Pancreas (tissue), 10 donors: ENCODE measurements at regions not wholly inside any gene's neighbourhood (a gene's known extent, or its start where the extent isn't known, plus 50 kb on each side); places are given as distances from the start of the nearest gene placed in this dataset.

Experiments used
- ATAC-seq, 4 donors: fragments of 200-7000 bp; cut with Tn5 transposase; one replicate each; pipeline versions ENCODE4 v1.8.0 to v1.9.1; 2020; ENCODE audit warnings: mild to moderate bottlenecking in 4 of 4, moderate library complexity in 4 of 4
- DNase-seq, 6 donors: peaks; one replicate each; pipeline ENCODE4 v3.0.0-alpha.2; 2020
- FAIRE-seq: peaks from 2 replicates; lab custom pipeline; 2012; peaks lifted over from hg19 to GRCh38; lab: Jason Lieb, UNC
- H3K27ac ChIP-seq, 4 donors: fragments of 200-600 bp; sonication (generic); 1 replicate in 3 of 4; 2 replicates in 1 of 4; pipeline versions ENCODE4 v1.5.0 to v1.8.0; 2020
- H3K27me3 ChIP-seq, 4 donors: fragments of 200-600 bp; one replicate each; pipeline ENCODE4 v1.8.0; 2021
- H3K36me3 ChIP-seq, 3 donors: fragments of 200-600 bp; sonication (generic) in 1 of 3; one replicate each; pipeline versions ENCODE4 v1.5.0 to v1.8.0; 2020 to 2021
- H3K4me1 ChIP-seq, 3 donors: fragments of 200-600 bp; one replicate each; pipeline ENCODE4 v1.8.0; 2021
- H3K4me3 ChIP-seq, 4 donors: fragments of 200-600 bp; sonication (generic) in 2 of 4; one replicate each; pipeline versions ENCODE4 v1.5.0 to v1.8.0; 2020 to 2021
- H3K9me3 ChIP-seq, 4 donors: fragments of 200-600 bp; one replicate each; pipeline ENCODE4 v1.8.0; 2021
- CTCF ChIP-seq, 4 donors: fragments of 200-600 bp; sonication (generic) in 3 of 4; IDR thresholded peaks; one replicate each; pipeline versions ENCODE4 v1.5.0 to v1.8.0; 2021; ENCODE audit warnings: antibody characterized with exemption in 4 of 4
- WGBS, 2 donors: extraction: QIAGEN DNeasy Blood & Tissue Kit; methylation state at CpG; one replicate each; pipeline ENCODE4 v1.1.7; 2013; 5-methylcytosine and 5-hydroxymethylcytosine counted together
- intact Hi-C, 3 donors: fragments of 100-400 bp; cut with DNase I; formaldehyde crosslinking; loops; one replicate each; pipeline versions ENCODE4 v1.11.1 to v1.14.2; 2022
- donor health status: healthy with polysubstance abuse.
- donor health status: DM: no; HTN: no; CAD: no; lungs with moderate emphysema.
- donor health status: DM: no; HTN: no; CAD: no.
- donor health status: control.
- donor health status: control.
- donor health status: Bipolar disorder and iron deficiency.
- donor health status: DM: yes; HTN: yes; CAD: no.
- donor health status: DM: no; HTN: no; CAD: no.
- donor health status: DM: no; HTN: no; CAD: no.
- donor health status: DM: yes; HTN: yes; CAD: no.

GRCh38 chr9:89655990-89656657 is 51.3 kb downstream of the GADD45G start:
- Histone ChIP-seq H3K4me1 (peaks cover 9 to 25% (median 22%) of the 10 kb centered on the region in 3 donors), H3K27me3 (no peaks in the 10 kb centered on the region), H3K27ac (peak overlapping the region in 1 of 4 donors; percentile 60), H3K36me3 (no peaks in the 10 kb centered on the region), H3K9me3 (no peaks in the 10 kb centered on the region), H3K4me3 (no peak overlapping the region)
- FAIRE-seq = no peak
- intact Hi-C loops = no loop called here
- no peak for TF ChIP-seq CTCF (IDR thresholded peaks at IDR 0.05)
- 87% methylated on average over 18 of the region's 18 CpGs for WGBS, 2 donors
- peak in 1 of 6 donors; percentile 18 for DNase-seq
- peak in 1 of 4 donors; percentile 25 for ATAC-seq

- no peak overlapping the region for H3K27ac ChIP-seq
- no peak for FAIRE-seq
Observed at GRCh38 chr9:89657295-89657694, 52.5 kb downstream of the GADD45G start.

GRCh38 chr9:89657765-89658164 is 53.0 kb downstream of the GADD45G start:
- FAIRE-seq (no peak), ATAC-seq (no peak), DNase-seq (no peak)
- Histone ChIP-seq H3K4me1 (peaks cover 23 to 39% (median 37%) of the 10 kb centered on the region in 3 donors), H3K9me3 (no peaks in the 10 kb centered on the region), H3K36me3 (no peaks in the 10 kb centered on the region), H3K27ac (no peak overlapping the region), H3K27me3 (no peaks in the 10 kb centered on the region), H3K4me3 (no peak overlapping the region)
- intact Hi-C loops = no loop called here
- no peak for TF ChIP-seq CTCF (IDR thresholded peaks at IDR 0.05)
- WGBS, 2 donors = 81 to 87% methylated on average over 4 of the region's 4 CpGs

More at GRCh38 chr9:89657295-89657694, 52.5 kb downstream of the GADD45G start:
- DNase-seq = no peak
- H3K4me3 ChIP-seq = no peak overlapping the region
- H3K9me3 ChIP-seq = no peaks in the 10 kb centered on the region
- intact Hi-C loops = no loop called here
- TF ChIP-seq CTCF (IDR thresholded peaks at IDR 0.05) = no peak
- H3K4me1 ChIP-seq = peaks cover 18 to 35% (median 32%) of the 10 kb centered on the region in 3 donors
- WGBS, 2 donors = 93 to 94% methylated on average over 5 of the region's 5 CpGs
- ATAC-seq = no peak
- H3K36me3 ChIP-seq = no peaks in the 10 kb centered on the region
- no peaks in the 10 kb centered on the region for H3K27me3 ChIP-seq

GRCh38 chr9:89658401-89658800 is 53.6 kb downstream of the GADD45G start:
- Histone ChIP-seq H3K4me1 (peaks cover 29 to 46% (median 43%) of the 10 kb centered on the region in 3 donors), H3K27me3 (no peaks in the 10 kb centered on the region), H3K9me3 (no peaks in the 10 kb centered on the region), H3K36me3 (no peaks in the 10 kb centered on the region), H3K27ac (no peak overlapping the region), H3K4me3 (no peak overlapping the region)
- no peak for TF ChIP-seq CTCF (IDR thresholded peaks at IDR 0.05)
- WGBS, 2 donors = 88 to 89% methylated on average over 5 of the region's 5 CpGs
- intact Hi-C loops = no loop called here
- DNase-seq (no peak), ATAC-seq (no peak), FAIRE-seq (no peak)

GRCh38 chr9:89658931-89659330 is 54.1 kb downstream of the GADD45G start:
- 86 to 90% methylated on average over 6 of the region's 6 CpGs for WGBS, 2 donors
- intact Hi-C loops = no loop called here
- Histone ChIP-seq H3K4me1 (peaks cover 34 to 50% (median 49%) of the 10 kb centered on the region in 3 donors), H3K9me3 (no peaks in the 10 kb centered on the region), H3K4me3 (no peak overlapping the region), H3K27me3 (no peaks in the 10 kb centered on the region), H3K36me3 (no peaks in the 10 kb centered on the region), H3K27ac (no peak overlapping the region)
- ATAC-seq (no peak), FAIRE-seq (no peak), DNase-seq (peak in 1 of 6 donors; percentile 37)
- TF ChIP-seq CTCF (IDR thresholded peaks at IDR 0.05) = no peak
